NCI-H1092 (cell line): ENCODE measurements at regions not wholly inside any gene's neighbourhood (a gene's known extent, or its start where the extent isn't known, plus 50 kb on each side); places are given as distances from the start of the nearest gene placed in this dataset.
"Not testable (repeated sequence)": the region's sequence is repeated elsewhere in the genome, so short reads cannot be mapped to it uniquely, and the experiment has no call there.

Experiments used
- DNase-seq: peaks from one replicate; lab custom pipeline; 2025; lab: John Stamatoyannopoulos, UW

DNA sequence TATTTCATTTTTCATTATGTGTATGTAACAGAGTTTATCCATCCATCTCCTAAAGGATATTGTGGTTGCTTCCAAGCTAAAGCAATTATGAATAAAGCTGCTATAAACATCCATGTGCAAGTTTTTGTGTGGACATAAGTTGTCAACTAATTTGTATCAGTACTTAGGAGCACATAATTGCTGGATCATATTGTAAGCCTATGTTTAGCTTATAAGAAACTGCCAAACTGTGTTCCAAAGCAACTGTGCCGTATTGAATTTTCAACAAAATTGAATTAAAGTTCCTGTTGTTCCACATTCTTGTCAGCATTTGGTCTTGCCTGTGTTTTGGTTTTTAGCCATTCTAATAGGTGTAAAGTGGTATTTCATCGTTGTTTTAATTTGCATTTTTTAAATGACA is 416.9 kb downstream of the SLC6A15 start:
- no peak for DNase-seq

DNA sequence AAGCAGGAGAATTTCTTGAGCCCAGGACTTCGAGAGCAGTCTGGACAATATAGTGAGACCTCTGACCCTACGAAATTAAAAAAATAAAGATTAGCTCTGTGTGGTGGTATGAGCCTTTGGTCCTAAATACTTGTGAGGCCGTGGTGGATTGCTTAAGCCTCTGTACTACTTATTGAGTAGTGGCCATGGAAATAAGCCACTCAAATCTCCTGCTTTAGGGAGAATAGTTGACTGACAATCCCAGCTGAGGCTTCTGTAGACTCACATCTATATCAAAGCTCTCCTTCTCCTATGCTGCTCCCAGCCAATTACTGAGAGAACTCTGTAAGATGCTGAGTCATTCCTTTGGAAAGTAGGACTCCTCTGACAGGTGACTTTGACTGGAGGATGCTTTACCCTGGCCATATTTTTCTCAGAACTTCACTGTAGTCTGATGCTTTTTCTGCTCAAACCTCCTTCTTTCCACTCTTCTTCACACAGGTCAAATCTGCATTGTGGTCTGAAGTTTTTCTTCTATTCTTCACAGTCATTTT is 420.2 kb downstream of the SLC6A15 start:
- no peak for DNase-seq

DNA sequence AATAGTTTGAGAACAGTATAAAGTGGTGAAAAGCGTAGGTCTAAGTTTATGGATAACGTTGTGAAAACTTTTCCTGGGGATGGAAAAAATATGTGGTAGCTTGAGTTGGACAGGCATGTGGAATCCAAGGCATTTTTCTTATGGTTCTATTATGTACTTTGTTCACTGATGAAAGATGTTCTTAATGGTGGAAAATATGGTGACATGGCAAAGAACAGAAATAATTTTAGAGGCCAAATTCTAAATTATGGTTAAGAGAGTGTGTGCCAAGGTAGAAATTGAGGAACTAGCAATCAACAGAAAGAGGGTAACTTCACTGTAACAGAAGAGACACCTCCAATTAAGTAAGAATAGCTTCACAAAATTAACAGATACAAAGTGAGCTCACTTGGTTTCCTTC is 427.8 kb downstream of the SLC6A15 start:
- DNase-seq, result no peak

DNA sequence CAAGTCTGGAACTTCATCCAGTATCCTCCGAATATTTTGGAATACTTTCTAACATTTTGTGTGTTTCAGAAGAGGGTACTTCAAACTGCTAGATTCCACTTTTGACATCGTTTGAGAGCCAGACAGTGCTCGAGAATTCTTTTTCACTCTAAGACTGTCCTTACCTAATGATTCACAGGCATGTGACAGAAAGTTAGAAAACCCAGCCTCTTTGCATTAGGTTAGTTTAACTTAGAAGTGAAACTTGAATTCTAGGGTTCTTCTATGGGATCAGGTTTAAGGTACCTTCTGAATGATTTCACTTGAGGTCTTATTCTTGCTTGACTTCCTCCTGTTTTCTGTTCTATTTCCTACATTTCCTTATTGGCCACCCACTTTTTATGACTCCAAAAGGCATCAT is 431.8 kb downstream of the SLC6A15 start:
- no peak for DNase-seq

DNA sequence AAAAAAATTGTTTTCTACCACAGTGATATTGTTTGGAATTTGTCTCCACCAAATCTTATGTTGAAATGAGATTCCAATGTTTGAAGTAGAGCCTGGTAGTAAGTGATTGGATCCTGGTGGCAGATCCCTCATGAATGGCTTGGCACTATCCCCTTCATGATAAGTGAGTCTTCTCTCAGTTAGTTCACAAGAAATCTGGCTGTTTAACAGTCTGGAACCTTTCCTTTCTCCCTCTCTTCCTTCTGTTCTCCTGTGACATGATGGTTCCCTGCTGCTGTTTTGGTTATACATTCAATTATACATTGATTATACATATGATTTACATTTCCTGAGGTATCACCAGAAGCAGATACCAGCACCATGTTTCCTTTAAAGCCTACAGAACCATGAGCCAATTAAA is 442.2 kb downstream of the SLC6A15 start:
- no peak for DNase-seq

DNA sequence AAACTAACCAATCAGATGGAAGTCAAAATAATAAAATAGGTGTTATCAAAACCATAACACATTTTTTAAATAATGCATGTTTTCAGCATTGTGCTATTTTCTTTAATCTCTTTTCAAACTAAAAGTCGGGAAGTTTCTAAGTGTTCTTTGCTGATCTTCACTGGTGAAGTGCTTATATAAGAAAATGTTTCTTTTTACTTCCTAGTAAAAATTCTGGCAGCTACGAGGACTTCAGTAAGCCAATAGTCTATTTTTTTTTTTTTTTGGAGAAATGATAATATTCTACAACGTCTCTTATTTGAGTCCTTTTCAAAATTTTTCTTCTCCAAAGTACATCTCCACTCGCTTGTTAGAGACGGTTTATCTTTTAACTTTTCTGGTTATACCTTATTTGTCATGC is 448.0 kb downstream of the SLC6A15 start:
- no peak for DNase-seq

DNA sequence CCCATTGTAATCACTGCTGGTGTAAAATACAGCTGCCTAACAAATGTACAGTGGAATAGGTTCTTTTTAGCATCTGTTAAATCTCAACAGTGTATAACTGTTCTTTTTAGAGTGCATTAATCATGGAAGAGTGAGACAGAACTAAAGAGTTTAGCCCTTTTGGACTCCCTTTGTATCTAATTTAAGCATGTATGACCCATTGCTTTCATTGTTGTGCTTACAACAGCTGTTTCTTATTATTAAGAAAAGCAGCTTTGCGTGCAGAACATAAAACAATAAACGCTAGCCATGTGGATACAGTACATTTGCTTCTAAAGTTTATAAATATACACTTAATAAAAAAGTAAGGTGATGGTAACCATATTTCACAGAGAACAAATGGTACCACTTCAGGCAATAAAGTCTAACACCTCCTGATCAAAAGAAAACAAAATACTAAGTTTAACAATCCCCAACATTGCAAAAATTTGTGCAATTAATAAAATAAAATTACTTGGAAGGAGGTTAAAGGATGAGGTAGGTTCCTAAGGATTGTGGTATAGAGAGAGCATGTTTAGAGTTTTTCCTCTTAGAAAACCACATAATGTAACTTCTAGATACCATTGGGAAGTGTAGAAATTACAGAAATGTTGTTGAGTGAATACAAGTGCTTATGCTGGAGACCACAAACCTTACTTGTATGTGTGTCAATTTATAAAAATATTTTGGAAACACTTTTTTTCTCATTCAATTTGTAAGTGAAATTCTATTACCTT is 448.7 kb downstream of the SLC6A15 start:
- DNase-seq, result no peak

DNA sequence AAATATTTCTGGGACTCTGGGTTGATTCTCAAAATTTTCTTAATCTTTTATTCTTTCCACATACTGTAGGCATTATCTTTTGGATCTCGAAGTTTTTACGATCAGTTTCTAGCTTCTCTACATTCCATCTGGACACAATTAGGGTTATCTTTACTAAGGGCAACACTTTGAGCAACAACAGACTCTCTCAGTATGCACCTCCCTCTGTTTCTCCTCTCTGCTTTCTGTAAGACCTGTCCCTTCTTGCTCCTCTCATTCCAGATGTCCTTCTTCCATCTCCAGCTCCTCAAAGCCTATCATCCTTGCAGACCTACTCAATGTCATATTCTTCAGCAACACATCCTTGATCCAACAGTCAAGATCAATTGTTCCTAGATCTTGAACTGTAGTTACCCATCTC is 457.0 kb downstream of the SLC6A15 start:
- DNase-seq, result no peak

DNA sequence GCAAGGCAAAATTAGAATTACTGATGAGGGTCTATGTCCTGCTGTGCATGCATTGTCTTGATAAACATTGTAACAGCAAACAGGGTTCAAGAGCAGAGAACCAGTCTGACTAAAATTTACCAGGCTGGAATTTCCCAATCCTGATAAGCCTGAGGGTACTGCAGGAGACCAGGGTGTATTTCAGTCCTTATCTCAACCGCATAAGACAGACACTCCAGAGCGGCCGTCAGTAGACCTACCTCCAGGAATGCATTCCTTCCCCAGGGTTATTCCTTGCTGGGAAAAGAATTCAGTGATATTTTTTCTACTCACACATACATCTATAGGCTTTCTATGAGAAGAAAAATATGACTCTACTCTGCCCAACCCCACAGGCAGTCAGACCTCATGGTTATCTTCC is 466.1 kb downstream of the SLC6A15 start:
- not testable (repeated sequence) for DNase-seq

DNA sequence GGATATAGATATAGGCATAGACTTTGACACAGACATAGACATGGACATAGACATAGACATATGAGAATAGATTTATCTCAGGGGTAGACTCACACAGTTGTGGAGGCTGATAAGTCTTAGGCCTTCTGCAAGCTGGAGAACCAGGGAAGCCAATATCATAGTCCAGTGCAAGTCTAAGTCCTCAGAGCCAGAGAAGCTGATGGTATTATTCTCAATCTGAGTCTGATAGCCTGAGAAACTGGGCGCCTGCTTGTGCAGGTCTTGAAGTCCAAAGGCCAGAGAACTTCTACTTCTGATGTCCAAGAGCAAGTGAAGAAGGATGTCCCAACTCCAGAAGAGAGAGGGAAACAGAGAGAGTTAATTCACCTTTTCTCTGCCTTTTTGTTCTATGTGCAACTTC is 476.5 kb downstream of the SLC6A15 start:
- DNase-seq, result no peak

DNA sequence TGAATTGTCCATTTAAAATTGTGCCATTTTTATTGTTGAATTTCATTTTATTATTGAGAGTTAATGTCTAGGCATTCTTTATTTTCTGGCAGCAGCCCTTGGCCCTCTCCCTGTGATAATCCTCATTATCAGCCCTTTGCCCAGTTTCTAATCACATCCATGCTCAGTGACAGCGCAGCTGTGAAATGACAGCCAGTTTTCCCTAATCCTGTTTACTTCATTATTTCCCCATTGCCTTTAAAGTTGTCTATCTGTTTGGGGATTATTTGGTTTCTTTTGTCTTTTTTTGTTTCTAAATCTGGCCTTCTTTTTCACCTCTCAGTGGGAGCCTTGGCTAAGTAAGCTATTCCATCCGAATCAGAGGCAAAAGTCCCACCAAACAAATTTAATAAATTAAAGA is 476.9 kb downstream of the SLC6A15 start:
- no peak for DNase-seq

DNA sequence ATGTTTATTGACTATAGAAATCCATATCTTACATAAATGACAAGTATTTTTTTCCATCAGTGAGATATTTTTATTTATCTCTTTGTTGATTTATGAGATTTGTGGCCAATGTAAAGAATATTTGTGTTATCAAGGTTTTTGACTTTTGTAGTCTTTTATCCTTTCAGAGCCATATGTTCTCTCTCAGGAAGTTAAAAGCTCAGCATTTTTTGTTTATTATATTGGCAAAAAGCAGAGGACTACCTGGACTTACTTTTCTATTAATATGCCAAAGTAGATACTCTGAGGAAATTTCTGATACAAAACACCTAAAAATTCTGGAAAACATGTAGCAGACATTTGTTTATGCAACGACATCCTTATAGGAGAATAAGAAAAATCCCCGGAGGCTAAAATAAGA is 490.3 kb downstream of the SLC6A15 start:
- no peak for DNase-seq

DNA sequence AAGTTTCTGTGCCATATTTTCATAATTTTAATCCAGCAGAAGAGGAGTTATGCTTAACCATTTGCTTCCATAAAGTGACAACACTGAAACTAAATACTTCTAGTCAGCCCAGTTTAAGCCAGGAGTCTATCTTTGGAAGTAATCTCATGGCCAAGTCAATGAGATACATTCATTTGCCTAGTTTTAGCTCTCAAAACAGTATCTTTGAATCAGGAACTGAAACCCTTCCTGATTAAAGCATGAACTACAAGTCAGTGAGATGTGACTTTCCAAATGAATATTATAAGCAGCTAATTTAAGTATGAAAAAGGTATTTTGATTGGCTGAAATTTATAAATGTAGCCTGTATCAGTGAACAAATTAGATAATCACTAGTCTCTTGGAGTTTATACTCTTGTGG is 491.5 kb downstream of the SLC6A15 start:
- no peak for DNase-seq

DNA sequence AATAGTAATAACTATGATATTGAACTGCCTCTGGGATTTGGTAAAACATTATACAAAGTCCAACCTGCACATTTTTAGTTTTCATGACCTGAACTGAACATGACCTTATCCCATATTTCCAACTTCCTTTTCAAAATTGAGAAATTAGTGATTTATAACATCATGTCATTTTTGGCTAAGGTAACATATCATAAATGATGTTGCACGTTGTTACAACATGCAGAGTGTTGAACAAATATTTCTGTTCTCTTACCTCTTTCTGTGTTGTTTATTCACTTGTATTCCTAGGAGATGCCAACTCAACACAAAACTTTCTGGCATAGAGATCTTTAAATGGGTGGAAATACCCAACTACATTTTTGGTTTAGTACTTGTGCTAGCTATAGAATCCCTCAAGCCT is 496.0 kb downstream of the SLC6A15 start:
- no peak for DNase-seq

DNA sequence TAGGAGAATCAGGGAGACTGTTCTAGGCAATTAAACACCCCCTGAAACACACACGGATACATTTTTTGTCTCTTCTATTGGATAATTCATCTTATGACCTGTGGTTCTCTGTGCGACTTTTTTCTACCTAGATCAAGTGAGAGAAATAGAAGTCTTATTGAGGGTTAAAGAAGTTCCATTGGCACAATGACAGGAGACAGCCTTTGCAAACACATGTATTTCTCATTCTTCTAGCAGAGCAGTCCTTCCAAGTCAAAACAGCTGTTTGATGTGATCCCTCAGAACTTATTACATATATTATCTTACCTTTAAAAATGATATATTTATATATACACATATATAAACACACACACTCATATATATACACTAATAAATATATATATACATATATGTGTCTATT is 496.7 kb downstream of the SLC6A15 start:
- no peak for DNase-seq

DNA sequence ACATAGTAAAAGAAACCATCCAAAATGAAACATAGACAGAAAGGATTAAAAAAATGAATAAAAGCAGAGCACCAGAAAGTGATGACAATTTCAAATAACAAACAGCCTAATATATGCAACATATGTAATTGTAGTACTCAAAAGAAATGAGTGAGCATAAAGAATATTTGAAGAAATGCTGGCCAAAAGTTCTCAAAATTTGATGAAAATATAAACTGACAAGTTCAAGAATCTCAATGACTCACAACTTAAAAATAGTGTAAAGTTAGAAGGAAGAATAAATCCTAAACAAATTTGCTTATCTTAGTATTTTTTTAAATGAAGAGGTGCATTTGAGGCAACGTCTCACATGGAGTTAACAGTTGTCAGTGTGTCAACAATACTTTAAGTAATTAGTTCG is 498.9 kb downstream of the SLC6A15 start:
- no peak for DNase-seq

DNA sequence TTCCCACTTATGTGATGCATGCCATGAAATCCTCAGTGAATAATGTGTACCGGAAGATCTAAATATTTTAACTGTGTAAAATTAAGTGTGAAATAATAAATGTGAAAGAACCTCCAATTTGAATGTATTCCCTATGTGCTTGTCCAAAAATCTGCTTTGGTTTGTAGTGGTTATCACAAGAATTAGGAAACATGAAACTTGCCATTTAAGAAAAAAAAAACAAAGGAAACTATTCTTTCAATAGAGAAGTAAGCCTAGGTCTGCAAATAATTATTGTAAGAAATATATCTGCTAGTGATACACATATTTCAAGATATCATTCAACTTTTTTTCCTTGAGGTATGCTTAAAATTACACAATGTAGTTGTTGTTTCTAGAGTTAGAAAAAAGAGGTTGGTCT is 500.4 kb downstream of the SLC6A15 start:
- no peak for DNase-seq

DNA sequence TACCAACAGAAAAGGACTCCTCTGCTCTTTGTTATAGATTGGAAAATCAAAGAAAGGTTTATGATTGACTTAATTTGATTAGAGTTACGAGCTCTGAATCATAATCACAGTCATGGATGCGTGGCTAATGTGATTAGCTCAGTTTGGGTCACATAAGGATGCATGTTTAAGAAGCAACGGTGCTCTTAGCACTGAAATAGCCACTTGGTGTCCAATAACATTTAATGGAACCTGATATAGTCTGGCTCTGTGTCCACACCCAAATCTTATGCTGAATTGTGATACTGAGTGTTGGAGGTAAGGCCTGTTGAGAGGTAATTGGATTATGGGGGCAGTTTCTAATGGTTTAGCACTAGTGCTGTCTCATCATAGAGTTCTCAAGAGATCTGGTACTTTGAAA is 501.6 kb downstream of the SLC6A15 start:
- DNase-seq, result no peak

DNA sequence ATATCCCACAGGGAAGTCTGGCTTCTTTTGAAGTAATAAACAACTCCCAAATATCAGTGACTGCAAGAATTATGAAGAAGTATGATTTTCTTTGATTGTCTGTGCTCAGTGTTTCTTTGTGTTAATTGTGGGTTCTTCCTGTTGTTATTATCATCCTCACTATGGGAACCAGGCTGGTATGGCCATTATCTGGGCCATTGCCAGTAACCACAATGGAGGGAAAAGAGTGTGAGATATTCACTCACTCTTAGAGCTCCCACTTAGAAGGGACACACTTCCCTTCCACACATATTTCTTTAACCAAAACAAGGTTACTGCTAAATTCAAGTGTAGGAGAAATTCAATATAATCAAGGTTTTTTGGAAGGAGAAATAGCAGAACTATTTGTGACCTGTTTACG is 503.7 kb downstream of the SLC6A15 start:
- no peak for DNase-seq

DNA sequence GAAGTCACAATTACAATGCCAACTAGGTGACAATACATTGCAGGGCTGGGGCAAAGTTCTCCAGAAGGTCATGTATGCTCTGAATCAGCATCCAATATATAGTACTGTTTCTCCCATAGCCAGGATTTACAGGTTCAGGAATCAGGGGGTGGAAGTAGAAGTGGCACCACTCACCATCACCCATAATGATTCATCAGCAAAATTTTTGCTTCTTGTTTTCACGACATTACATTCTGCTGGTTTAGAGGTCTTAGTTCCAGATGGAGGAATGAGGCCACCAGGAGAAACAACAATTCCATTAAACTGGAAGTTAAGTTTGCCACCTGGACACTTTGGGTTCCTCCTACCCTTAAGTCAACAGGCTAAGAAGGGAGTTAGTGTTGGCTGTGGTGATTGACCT is 505.9 kb downstream of the SLC6A15 start:
- not testable (repeated sequence) for DNase-seq

DNA sequence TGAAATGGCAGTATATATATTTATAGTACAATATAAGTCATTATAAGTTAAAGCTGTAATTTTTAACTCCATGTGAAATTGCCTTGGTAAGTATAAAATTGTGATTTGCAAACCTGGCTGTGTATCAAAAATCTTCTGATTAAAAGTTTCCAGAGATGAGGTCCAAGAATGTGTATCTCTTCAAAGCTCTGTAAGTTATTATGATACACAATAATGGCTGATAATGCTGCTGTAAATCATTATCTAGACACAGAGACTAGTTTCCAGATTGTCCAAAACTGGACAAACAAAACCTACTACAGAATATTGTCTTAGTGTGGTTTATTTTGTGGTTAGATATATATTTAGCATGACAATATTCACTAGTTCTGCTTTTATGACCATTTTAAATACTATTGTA is 514.8 kb downstream of the SLC6A15 start:
- DNase-seq, result no peak

DNA sequence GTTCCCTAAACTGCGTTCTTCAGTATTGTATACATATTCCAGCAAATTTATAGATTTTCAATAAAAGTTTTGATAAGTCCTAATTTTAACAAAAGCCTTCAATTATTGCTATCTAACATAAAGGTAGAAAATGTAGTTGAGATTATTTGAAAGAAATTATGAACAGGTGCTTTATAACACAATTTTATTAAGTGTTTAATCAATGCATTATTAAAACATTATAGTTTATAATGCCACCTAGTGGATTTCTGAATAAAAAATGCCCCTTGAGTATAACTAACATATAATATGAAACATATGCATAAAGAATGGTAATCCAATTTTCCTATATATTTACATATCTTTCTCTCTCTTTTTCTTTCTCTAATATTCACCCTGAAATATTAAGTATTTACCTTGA is 515.3 kb downstream of the SLC6A15 start:
- DNase-seq, result no peak

DNA sequence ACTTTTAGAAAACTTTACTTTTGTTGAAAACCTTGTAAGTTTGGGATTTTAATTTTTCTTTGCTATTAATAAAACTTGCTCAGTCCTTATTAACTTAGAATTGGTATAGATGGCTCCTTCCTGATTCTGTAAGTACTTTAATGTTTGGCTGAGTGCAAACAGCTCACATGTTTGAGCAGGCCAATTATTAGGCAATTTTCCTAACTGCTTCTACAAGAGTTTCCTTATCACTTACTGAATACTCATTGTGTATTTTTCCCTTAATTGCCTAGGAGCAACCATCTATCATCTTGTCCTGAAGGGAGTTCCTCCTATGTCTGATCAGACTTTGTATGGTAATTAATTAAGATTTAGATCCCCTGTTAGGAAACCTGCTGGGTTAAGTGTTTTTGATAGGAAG is 521.4 kb downstream of the SLC6A15 start:
- not testable (repeated sequence) for DNase-seq

DNA sequence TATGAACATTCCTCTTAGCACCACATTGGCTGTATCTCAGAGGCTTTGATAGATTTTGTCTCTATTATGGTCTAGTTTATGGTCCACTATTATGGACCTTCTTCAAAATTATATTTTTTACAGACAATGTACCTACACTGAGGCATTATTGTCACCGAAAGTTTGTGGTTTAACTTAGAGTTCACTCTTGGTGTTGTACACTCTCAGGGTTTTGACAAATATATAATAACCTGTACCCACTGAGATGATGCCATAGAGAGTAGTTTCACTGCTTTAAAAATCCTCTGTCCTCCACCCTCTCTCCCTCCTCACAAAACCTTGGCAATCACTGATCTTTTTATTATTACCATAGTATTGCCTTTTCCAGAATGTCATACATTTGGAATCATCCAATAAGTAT is 528.2 kb downstream of the SLC6A15 start:
- DNase-seq, result no peak
